Suppressor macrophage treated with lipopolysaccharide for 1 hour (primary cell): ENCODE measurements at regions not wholly inside any gene's neighbourhood (a gene's known extent, or its start where the extent isn't known, plus 50 kb on each side); places are given as distances from the start of the nearest gene placed in this dataset.
A peak's percentile ranks its signal among the peaks of the same experiment; 100 is the strongest.

Experiments
- DNase-seq, 3 donors: peaks; one replicate each; pipeline ENCODE4 v3.0.0-alpha.2; 2020 to 2022

DNA sequence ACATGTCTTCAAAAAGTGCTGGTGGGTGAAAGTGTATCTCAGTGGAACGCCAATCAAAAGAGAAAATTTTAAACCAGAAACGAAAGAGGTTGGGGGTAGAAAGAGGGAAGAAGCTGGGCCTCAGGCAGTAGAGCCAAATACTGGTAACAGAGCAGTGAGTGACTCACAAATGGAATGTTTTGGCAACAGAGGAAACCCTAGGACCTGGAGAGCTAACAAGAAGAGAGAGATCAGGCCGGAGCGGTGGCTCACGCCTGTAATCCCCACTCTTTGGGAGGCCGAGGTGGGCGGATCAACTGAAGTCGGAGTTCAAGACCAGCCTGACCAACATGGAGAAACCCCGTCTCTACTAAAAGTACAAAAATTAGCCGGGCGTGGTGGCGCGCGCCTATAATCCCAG lies 450.8 kb upstream of the NAALADL2 start:
- no peak for DNase-seq

GRCh38 chr3:174409086-174409743 lies 449.9 kb upstream of the NAALADL2 start:
- DNase-seq = no peak

DNA sequence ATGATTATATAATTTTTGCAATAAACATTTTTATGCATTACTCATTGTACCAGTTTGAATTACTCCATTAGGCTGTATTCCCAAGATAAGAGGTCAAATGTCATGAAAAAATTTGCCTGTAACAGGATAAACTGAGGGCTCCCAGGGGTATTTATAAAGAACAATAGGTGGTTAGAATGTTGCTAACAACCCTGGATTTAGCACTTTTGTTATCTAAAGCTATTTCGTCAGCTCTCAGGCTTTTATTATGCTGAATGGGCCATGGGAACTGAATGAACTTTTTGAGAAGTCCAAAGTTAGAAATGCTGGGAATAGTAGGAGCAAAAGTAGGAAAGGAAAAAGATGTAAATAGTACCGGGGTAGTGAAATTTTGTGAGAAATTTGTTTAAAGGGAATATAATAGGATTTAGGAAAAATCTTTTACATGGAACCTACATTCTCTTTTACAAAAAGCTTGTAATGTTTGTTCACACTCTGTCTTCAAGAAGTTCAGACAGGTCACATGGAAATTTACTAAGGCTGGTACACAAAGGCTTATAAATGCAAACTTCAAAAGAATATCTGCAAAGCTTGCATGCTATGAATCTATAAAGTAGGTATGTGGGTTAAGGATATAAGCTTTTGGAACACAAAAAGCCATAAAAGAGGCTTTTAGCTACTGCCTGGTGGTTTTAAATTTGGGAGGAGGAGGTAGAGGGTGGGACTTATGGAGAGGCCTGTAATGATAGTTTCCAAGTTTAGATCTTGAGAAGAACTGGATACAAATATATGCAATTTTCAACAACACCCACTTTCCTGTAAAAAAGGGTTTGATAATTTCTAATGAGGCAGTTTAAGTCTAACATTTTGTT lies 445.8 kb upstream of the NAALADL2 start:
- no peak for DNase-seq

DNA sequence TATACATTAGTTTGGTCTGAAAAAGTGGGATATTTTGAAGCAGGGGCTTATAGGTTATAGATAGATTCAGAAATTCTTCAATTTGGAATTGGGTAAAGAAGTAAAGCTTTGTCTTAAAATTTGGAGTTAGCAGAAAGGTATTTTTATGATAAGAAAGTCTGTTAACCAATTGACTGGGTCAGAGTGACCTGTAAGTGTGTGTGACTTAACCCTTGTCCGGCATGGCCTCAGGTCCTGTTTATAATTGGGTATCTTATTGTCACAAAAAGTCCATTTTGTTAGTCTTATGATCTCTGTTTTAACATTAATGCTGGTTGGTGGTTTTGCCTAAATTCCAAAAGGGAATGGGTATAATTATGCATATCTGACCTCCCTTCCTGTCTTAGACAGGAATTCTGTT lies 444.2 kb upstream of the NAALADL2 start:
- no peak for DNase-seq

GRCh38 chr3:174417573-174417972 lies 441.6 kb upstream of the NAALADL2 start:
- DNase-seq = peak; percentile 59 to 62 (median 60)

GRCh38 chr3:174419216-174419615 lies 439.9 kb upstream of the NAALADL2 start:
- no peak for DNase-seq

DNA sequence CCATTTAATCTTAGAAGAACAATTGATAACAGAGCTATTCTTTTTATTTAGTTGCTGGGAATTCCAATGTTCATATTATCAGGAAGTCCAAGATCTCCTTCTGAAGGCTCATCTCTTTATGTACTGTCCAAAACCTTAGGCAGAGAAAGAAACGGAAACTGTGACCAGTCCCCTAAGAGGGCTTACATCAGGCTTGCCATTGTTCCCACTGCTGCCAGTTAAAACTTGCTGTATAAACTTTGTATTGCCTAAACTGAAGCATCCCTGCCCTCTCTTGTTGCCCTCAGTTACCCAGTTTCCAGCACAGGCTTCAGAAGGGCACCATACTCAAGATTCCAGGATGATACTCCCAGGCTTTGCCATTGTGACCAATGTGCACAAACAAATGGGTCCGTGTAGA lies 435.2 kb upstream of the NAALADL2 start:
- no peak for DNase-seq

GRCh38 chr3:174424656-174425055 lies 434.5 kb upstream of the NAALADL2 start:
- DNase-seq = no peak

DNA sequence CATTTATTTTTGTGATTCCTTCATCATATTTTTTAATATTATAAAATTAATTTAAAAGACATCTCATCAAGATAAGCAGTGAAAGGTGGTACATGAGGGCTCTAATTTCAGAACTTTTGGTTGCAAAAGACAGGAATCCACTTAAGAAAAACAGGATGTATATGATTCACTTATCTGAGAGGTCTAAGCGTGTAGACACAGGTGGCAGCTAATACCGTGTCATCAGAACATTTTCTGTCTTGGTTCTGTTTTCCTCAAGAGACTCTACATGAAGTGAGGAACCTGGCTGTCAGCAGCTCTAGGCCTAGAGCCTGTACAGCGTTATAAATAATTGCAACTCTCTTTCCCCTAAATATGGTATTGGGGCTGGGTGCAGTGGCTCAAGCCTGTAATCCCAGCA lies 433.7 kb upstream of the NAALADL2 start:
- no peak for DNase-seq

- no peak for DNase-seq
Observed at GRCh38 chr3:174430986-174431385, 428.1 kb upstream of the NAALADL2 start.

DNA sequence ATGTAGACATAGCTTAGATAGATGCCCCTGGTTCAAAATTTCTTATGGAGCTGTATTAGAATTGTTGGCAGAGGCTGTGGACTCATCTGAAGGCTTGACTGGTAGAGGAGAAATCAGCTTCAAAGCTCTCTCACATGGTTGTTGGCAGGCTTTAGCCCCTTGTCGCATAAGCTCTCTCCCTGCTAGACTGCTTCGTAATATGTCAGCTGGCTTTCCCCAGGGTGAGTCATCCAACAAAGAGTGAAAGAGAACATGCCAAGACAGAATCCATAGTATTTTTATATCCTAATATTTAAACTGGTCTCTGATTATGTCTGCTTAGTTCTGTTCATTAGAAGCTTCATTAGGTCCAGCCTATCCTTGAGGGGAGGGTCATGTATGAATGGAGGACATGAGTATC lies 427.4 kb upstream of the NAALADL2 start:
- peak; percentile 37 to 50 (median 49) for DNase-seq

DNA sequence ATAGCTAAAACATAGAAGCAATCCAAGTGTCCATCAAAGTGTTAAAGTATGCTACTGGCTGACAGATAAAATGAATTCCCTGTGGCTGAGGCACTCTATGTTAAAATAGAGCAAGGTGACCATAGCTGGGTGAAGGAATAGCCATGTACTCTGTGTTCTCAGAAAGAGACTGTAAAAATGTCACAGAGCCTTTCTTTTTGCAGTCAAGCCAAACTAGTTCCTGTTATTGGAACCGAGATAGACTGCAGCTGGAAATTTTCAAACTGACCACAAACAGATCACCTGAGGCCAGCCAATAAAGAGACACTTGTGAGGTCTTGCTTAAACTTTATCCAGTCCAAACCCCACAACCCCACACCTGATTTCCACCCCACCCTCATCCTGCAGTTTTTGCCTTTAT lies 422.8 kb upstream of the NAALADL2 start:
- DNase-seq = no peak

GRCh38 chr3:174438501-174439145 lies 420.5 kb upstream of the NAALADL2 start:
- DNase-seq = no peak

- peak; percentile 72 to 89 (median 89) for DNase-seq
Observed at GRCh38 chr3:174439331-174440252, 419.5 kb upstream of the NAALADL2 start.

GRCh38 chr3:174440253-174440701 lies 418.9 kb upstream of the NAALADL2 start:
- no peak for DNase-seq

DNA sequence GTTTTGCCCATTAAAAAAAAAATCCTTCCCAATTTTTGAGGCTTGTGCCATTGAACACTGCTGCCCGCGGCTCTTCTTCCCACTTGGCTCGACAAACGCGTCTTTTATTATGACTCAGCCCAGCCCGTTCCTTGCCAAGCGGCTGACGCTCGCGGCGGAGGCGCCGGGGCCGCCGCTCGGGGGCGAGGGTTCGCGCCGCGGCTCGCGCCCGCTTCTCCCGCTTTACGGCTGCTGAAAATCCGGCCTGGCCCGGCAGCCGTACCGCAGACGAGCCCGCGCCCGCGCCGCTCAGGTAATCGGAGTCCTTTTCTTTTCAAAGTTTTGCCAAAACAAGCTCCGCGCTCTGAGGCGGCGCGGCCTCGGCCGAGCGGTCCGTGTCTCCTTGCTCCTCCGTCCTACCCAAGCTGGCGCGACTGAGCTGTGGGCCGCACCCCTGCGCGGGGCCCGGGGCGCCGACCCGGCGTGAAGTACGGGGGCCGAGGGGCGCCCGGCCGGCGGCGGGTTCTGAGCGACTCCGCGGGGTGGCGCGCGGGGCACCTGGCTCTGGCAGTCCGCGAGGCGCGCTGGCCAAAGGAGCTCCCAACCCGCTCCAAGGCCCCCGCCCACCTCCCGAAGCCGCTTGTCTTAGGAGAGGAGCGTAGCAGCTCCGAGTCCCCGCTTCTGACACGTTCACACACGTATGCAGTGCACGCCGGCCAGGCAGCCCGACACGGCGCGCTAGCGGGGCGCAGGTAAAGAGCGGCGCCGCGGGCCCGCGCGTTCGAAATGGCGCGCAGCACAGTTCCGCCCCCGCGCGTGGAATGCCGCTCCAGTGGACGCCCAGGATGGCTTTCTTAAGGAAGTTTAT lies 418.2 kb upstream of the NAALADL2 start:
- DNase-seq = peak; percentile 85 to 92 (median 91)

GRCh38 chr3:174441588-174442301 lies 417.4 kb upstream of the NAALADL2 start:
- peak in 2 of 3 donors; percentile 4 to 28 for DNase-seq

DNA sequence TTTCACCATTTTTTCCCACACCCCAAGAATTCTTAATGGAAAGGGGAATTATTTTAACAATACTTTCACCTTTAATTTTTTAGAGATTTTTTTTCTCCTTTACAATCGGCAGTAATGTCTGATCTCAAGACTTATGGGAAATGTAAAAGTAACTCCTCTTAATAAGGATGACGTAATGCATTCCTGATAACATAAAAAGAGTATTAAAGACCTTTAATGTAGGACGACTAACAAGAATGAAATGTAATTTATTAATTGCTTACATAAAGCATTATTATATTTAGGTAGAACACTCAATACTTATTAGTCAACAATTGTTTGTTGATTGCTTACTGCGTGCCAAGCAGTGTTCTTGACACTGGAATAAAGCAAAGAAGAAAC lies 416.8 kb upstream of the NAALADL2 start:
- DNase-seq = no peak

GRCh38 chr3:174444391-174444790 lies 414.7 kb upstream of the NAALADL2 start:
- peak; percentile 33 to 62 (median 45) for DNase-seq

DNA sequence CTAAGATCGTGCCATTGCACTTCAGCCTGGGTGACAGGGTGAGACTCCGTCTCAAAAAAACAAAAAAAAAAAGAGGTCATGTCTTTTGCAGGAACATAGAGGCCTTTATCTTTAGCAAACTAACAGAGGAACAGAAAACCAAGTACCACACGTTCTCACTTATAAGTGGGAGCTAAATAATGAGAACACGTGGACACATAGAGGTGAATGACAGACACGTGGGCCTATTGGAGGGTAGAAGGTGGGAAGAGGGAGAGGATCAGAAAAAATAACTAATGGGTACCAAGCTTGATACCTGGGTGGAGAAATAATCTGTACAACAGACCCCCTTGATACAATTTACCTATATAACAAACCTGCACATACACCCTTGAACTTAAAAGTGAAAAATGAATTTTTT lies 401.4 kb upstream of the NAALADL2 start:
- DNase-seq = no peak

DNA sequence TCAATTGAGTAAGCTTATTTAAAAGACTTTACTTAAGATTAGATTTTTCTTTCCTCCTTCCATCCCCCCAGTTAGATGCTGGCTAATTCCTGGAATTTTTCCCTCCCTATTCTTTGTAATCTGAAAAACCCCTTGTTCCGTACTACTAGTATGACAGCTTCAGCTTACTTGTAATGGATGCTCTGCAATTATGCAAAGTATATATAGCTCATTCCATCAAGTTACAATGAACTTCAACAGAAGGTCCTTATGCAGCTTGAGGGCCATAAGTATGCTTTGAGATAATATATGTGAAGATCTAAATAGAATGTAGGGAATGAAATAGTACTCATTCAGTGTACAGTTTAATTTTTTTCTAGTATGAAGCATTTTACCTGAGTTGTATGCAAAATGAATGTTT lies 398.3 kb upstream of the NAALADL2 start:
- no peak for DNase-seq
